ENCODE measurements at regions not wholly inside any gene's neighbourhood (a gene's known extent, or its start where the extent isn't known, plus 50 kb on each side); places are given as distances from the start of the nearest gene placed in this dataset.
"Not testable (repeated sequence)": the region's sequence is repeated elsewhere in the genome, so short reads cannot be mapped to it uniquely, and the experiment has no call there.

DNA sequence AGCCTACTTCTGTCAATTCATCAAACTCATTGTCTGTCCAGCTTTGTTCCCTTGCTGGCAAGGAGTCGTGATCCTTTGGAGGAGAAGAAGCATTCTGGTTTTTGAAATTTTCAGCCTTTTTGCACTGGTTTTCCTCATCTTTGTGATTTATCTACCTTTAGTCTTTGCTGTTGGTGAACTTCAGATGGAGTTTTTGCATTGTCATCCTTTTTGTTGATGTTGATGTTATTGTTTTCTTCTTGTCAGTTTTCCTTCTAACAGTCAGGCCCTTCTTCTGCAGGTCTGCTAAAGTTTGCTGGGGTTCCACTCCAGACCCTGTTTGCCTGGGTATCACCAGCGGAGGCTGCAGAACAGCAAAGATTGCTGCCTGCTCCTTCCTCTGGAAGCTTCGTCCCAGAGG lies 52.2 kb upstream of the KCNAB1 start:
- DNase-seq (ENCODE audit: low spot score in 2 of 2); in situ Hi-C loops (cut with MboI; ENCODE audit: low sequenced_read_pairs); H3K4me1 ChIP-seq; H3K9me3 ChIP-seq; H3K27me3 ChIP-seq (ENCODE audit: low read depth); H3K36me3 ChIP-seq (replicated peaks); H3K4me3 ChIP-seq: not testable (repeated sequence)

- Histone ChIP-seq H3K4me3 (no peak overlapping the region), H3K36me3 (replicated peaks) (no peaks in the 10 kb centered on the region), H3K9me3 (no peaks in the 10 kb centered on the region), H3K27me3 (ENCODE audit: low read depth) (peaks cover 7% of the 10 kb centered on the region; the same call in 1 of the 2 replicates), H3K4me1 (no peaks in the 10 kb centered on the region)
- DNase-seq (ENCODE audit: low spot score in 2 of 2): no peak
- in situ Hi-C loops (cut with MboI; ENCODE audit: low sequenced_read_pairs): no loop called here
Observed at GRCh38 chr3:156070028-156070427, 50.4 kb upstream of the KCNAB1 start.
